ENCODE measurements at regions not wholly inside any gene's neighbourhood (a gene's known extent, or its start where the extent isn't known, plus 50 kb on each side); places are given as distances from the start of the nearest gene placed in this dataset.

- TF ChIP-seq CTCF (IDR thresholded peaks at IDR 0.05; ENCODE audit: extremely low read depth, missing control alignments), result no peak
- no peak for DNase-seq (ENCODE audit: low spot score)
Observed at GRCh38 chr13:88377852-88378251, 706.7 kb downstream of the SLITRK5 start.

GRCh38 chr13:88384542-88384941, 713.4 kb downstream of the SLITRK5 start:
- no peak for DNase-seq (ENCODE audit: low spot score)
- TF ChIP-seq CTCF (IDR thresholded peaks at IDR 0.05; ENCODE audit: extremely low read depth, missing control alignments), result no peak

- no peak for TF ChIP-seq CTCF (IDR thresholded peaks at IDR 0.05; ENCODE audit: extremely low read depth, missing control alignments)
- DNase-seq (ENCODE audit: low spot score), result no peak
Observed at GRCh38 chr13:88395804-88396203, 724.6 kb downstream of the SLITRK5 start.

GRCh38 chr13:88411696-88412095, 740.5 kb downstream of the SLITRK5 start:
- no peak for DNase-seq (ENCODE audit: low spot score)
- TF ChIP-seq CTCF (IDR thresholded peaks at IDR 0.05; ENCODE audit: extremely low read depth, missing control alignments), result no peak

GRCh38 chr13:88417801-88418200, 746.6 kb downstream of the SLITRK5 start:
- DNase-seq (ENCODE audit: low spot score), result no peak
- no peak for TF ChIP-seq CTCF (IDR thresholded peaks at IDR 0.05; ENCODE audit: extremely low read depth, missing control alignments)

- no peak for TF ChIP-seq CTCF (IDR thresholded peaks at IDR 0.05; ENCODE audit: extremely low read depth, missing control alignments)
- no peak for DNase-seq (ENCODE audit: low spot score)
Observed at GRCh38 chr13:88424463-88424862, 753.3 kb downstream of the SLITRK5 start.

- TF ChIP-seq CTCF (IDR thresholded peaks at IDR 0.05; ENCODE audit: extremely low read depth, missing control alignments), result no peak
- no peak for DNase-seq (ENCODE audit: low spot score)
Observed at GRCh38 chr13:88426661-88427060, 755.5 kb downstream of the SLITRK5 start.
